CD4-positive, alpha-beta T cell treated with Interleukin-17A for 1 hour (primary cell): ENCODE measurements at regions not wholly inside any gene's neighbourhood (a gene's known extent, or its start where the extent isn't known, plus 50 kb on each side); places are given as distances from the start of the nearest gene placed in this dataset.

Experiments
- DNase-seq: peaks from one replicate; pipeline ENCODE4 v3.0.0-alpha.2; 2020

DNA sequence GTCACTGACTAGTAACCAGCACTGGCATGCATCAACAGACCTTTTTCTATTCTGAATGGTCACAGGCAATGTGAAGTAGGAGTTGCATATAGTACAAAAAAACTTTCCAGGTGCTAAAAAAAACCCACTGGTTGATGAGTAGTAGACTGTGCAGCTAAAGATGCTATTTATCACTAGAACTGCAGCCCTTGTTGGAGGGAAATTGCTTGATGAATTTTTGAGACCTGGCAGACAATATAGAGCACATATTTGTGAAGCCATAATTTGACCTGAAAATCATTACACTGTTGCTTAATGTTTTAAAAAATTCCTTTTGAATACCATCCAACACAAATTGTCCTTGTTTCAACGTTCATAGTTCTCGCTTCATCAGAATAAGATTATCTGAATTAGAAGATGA is 441.0 kb downstream of the KLF12 start:
- DNase-seq, result no peak

DNA sequence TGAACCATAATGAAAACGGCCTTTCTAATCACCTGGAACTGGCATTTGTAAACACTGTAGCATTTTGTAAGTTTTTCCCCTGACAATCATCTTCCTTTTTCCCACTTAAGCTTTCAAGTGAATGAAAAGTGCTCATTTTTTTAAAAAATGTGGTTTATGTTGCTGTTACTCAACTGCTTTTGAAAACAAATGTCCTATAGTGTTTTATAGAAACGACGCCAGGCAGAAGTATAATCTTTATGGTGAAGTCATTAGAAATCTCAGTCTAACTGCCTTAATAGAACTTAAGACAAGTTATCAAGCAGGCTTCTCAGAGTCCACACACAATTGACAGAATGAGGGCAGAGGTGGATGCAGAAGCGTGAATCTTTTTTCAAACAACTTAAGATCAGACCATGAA is 442.3 kb downstream of the KLF12 start:
- DNase-seq, result no peak

DNA sequence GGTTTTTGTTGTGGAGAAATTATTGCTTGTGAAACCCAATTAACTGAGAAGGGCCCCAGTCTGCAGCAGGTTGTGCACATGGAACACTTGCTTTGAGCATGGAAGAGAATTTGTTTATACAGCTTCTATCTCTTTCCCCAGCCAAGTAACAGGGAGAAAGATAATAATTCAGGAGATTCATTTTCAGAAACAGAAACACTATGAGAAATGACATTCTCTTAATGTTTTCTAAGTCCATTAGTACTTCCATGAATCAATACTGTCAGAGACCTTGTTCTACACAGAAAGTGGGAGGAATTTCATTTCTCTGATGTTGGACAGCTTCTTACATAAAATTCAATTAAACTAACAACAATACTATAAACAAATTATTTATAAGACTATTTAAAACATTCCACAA is 446.3 kb downstream of the KLF12 start:
- DNase-seq, result no peak

DNA sequence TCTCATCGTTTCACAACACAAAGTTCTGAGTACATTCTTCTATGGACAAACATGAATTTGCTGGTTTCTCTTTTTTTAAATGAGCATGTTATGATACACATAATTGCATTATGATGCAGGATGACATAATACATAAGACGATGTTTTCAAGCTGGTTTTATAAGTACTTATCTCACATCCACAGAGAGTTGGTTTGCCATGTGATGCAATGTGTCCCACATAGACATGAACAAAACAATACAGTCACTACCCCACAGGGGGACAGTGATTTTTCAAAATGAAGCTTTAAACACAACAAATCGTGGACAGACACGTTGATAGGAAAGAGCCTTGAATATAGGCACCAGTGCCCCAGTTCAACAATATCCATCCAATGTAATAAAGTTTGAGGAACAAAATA is 447.1 kb downstream of the KLF12 start:
- no peak for DNase-seq

DNA sequence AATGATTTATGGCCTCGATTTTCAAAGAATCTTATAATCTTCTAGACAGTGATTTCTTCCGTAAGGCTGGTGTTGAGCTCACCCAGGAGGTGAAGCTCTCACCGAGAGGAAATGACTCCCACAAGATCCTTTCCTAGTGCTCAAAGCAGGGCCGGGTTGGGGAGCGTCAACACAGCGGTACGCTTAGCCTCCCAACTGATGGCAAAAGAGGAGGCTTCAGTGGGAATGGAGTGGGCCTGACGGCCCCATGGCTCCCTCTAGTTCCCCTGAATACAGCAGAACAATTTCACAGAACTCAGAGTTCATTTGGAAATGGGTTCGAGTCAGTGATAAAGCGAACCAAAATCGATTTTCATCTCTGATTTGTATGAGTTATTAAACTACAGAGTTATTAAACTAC is 449.5 kb downstream of the KLF12 start:
- DNase-seq, result no peak

DNA sequence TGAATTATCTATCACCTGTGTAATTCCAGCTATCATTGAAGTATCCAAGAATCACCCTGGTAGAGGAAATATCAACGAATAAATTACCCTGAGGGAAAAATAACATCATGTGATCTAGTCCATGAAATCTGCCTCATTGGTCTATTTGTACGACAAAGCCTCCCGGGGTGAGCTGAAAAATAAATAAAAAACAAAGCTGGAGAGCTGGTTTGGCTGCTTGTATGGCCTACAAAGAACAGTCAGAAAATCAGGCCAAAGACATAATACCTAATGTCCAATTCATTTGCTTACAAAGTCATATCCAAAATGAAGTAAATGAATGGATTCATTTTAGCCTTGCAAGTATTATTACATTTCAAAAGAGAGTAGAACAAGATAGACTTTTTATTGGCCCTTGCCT is 449.9 kb downstream of the KLF12 start:
- no peak for DNase-seq

DNA sequence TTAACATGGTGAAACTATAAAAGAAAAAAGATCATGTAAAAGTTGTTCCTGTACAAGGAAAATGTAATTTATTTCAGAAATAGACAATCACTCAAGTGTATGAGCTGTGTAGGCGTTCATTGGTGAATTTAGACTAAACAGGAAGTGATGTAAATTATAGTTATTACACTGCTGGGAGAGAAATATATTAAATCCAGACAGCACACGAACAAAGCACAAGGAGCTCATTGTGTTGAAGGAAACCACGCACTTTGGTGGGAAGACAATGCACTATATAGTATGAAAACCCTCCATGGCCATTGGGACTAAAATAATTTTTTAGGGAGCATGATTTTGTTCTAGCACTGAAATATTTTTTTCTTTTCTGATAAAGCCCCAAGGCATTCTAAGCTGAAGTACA is 450.5 kb downstream of the KLF12 start:
- DNase-seq, result no peak

DNA sequence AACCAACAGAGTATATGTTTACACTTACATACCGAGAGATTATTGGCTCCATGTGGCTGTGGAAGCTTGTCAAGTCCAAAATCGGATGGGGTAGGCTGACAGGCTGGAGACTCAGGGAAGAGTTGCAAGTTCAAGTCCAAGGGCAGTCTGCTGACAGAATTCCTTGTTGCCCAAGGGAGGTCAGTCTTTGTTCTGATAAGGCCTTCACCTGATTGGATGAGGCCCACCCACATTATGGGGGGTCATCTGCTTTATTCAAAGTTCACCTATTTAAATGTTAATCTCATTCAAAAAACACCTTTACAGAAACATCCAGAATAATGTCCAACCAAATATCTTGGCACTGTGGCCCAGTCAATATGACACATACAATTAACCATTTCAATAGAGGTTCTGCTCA is 452.4 kb downstream of the KLF12 start:
- DNase-seq, result no peak

DNA sequence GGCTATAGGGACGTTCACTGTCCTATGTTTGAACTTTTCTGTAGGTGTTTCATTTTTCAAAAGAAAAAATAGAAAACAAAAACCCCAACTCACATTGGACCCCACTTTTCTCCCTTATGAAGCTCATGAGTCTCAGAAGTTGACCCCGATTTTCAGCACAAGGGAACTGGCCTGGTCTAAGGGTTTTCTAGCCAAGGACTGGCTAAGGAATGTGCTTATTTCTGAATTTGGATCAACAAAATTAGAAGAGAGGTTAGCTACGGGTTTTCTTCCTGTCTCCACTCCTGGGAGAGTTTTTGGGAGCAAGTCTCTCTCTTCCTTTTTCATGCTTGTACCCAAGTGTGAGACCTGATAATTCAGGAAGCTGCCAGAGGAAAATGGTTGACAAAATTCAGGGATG is 453.2 kb downstream of the KLF12 start:
- DNase-seq, result no peak

DNA sequence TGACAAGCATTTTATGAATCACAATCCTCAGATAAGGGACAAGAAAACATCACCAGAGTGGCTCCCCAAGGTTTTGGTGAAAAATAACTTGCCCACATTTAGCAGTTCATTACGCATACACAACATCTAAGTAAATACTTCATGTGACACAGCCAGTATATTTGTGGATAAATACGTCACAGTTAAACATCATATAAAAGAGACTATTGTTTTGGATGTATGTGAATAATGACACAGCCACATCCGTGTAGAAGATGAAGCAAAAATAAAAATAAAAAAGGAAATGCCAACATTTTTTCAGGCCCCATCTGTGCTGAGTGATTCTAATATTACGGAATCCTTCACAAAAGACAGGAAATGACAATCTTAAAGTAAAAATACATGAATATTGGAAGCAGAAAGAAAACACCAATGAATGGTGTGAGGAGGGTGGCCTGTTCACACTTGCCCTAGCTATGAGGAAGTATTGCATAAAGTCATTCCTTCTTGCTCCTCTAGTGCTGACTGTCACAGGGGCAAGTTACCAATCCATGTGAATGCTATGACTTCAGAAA is 457.1 kb downstream of the KLF12 start:
- DNase-seq, result no peak

DNA sequence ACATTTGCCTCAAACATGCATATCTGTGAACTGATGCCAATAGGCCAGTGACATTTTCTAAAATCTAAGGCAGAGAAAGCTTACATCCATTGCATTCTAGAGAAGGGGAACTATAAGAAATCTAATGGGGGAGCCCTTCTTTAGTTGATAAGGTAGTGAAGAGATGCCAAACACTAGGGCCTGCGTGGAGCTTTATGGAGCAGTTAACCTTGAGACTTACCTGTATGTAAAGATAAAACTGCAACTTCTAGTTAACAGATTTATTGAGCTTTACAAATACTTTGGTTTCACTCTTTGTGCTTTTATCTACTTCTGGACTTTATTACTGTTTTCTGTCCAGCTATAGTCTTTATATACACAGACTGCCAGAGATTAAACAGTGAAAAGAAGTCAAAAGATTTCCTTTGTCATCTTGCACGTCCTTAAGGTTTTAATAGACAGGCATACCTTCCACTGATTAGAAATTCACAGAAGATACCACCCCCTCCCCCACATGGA is 457.6 kb downstream of the KLF12 start:
- no peak for DNase-seq

DNA sequence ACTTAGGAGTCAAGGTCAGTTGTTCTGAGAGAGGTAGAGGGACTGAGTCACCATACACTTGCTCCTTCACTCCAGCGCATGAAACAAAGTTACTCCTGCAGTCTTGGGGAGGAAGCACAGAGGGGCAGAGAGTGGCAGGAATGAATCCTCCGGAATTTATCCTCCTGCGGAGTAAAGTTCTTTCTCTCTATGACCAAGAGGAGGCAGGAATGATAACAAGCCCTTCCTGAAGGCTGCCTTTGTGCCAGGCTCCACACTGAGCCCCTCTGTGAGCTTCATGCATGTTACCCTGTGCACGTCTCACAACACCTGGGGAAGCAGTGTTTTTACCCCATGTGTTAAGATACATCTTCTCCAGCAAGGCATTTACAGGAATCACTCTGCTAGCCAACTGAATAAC is 458.4 kb downstream of the KLF12 start:
- no peak for DNase-seq

DNA sequence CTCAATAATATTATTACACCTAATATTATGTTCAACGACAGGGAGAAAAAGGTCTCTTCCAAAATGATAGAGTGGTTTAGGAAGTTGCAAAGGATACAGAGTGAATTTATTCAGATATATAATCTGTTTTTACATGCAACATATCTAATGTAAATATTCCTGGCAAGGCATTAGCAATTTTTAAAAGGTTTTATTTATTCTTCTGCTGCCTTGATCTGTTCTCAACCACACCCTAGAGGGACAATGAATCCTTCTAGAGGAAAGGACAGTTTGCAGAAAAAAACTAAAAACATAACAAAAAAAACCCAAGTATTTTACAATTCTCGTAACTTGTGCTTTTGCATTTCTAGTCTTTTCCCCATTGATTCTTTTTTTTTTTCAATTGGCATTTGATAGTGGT is 459.6 kb downstream of the KLF12 start:
- no peak for DNase-seq

DNA sequence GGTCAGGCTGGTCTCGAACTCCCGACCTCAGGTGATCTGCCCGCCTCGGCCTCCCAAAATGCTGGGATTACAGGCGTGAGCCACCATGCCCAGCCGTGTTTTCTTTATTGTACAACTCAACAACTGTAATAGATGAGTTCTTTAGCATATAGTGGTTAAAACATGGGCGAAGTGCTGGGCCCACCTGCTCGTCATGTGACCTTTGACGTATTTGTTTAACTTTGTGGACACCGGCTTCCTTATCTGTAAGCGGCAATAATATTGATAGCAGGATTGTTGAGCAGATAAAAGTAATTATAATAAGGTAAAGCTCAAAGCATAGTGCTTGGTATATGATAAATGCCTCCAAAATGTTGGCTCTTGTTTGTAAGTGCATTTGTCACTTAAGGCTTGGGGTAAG is 460.3 kb downstream of the KLF12 start:
- DNase-seq, result no peak

DNA sequence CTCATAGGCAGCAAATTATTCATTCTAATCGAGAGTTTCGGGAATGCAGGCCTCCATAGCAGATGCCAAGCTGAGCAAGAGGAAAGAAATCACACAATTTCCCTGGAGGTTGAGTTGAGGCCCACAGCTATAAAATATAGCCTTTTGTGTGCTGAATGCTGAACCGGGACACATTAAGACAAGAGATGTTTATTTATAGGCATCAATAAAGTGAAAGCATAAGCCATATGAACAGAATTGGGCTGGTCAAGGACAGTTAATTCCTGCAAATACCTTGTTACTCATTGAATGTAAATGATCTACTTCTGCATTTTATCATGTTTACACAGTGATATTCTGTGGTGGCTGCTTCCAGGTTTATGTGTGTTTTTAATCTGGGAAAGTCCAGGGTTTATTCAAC is 461.7 kb downstream of the KLF12 start:
- no peak for DNase-seq

DNA sequence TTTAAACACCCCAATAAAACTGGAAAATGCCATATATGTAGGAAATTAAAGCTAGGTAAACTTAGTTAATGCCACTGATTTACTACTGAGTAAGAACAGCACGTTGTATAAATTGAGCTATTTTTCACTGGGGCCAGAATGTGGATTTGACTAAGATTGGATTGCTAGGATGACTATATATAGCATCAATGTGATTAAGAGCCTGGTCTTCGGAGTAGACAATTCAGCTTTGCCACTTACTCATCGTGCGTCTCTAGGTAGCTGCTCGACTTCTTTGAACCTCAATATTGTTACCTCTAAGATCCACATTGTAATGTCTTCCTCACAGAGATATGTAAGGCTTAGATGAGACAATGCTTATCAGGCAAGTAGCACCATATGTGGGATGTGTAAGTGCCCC is 462.5 kb downstream of the KLF12 start:
- DNase-seq, result no peak

DNA sequence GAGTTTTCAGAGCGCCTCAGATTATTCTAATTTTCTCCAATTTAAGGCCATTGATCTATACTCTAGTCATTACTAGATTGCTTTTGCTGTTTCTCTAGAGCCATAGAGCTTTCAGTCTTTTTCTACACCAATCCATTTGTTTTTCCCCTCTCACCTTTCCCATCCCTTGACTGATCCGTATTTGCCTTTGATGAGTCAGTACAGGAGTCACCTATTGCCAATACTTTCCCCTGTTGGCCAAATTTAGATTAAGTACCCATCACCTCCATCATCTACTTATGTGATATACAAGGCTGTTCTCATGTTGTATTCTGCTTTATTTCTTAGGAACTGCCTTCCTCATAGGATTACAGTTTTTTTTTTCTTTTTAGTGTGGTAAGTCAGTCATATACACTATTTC is 463.2 kb downstream of the KLF12 start:
- DNase-seq, result no peak

DNA sequence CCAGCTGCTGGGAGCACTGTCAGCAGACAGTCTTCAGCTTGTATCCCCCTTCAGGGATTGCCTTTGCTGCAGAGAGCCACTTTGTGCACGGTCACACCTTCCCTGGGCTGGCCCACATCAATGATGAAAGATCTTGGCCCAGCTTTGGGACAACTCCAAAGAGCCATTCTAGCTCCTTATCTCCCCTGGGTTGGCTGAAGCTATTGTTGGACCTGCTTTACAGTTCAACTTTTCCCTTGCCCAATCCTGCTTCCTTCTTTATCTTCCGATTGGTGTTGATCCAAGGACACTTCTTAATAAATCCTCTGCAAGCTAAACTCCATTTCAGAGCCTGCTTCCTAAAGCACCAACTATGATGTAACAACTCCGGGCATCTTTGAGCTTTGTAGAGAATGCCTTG is 466.4 kb downstream of the KLF12 start:
- DNase-seq, result no peak

DNA sequence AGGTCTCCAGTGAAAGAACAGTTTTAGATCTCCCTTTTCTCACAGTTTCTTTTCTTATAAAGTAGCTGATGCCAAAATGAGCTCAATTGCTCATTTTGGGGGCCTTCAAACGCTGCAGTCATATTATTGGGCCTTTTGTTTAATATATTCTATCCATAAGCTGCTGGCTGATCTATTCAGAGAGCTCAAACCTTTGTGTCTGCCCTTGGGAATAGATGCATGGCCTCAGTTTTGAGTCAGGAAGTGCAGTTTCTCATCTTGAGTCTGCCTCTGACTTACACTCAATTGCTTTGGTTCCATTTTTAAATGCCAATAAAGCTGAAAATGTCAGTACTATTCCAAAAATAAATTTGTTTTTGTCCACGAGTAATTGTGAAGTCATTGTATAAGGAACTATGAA is 468.9 kb downstream of the KLF12 start:
- DNase-seq, result no peak

DNA sequence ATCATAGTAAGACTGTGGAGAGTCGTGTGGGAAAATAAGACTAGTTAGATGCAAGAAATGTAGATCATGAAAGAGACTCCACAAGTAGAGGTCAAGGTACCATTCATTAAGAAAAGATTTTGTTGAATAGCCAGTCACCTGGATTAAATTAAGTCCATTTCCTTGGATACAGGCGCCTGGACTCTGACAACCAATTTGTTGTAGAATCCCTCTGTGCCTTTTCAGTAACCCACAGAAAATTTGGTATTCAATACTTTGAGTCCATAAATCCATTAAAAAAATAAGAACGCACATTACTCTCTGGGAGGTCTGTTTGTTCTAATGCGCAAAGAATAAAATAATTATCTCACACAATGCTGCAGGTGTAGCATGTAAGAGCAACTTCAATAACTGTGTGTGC is 469.4 kb downstream of the KLF12 start:
- no peak for DNase-seq

DNA sequence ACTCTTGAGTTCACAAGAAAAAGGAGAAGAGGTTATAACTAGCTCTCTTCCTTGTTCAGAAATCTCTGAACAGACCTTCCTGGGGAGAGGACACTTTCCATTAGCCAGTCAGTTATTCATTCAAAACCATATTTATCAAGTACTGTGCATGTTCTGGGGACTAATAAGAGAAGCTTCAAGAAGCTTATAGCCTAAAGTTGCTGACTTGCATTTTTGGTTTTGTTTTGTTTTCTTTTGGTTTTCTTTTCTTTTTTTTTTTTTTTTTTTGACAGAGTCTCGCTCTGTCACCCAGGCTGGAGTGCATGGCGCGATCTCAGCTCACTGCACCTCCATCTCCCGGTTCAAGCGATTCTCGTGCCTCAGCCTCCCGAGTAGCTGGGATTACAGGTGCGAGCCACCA is 471.4 kb downstream of the KLF12 start:
- no peak for DNase-seq

DNA sequence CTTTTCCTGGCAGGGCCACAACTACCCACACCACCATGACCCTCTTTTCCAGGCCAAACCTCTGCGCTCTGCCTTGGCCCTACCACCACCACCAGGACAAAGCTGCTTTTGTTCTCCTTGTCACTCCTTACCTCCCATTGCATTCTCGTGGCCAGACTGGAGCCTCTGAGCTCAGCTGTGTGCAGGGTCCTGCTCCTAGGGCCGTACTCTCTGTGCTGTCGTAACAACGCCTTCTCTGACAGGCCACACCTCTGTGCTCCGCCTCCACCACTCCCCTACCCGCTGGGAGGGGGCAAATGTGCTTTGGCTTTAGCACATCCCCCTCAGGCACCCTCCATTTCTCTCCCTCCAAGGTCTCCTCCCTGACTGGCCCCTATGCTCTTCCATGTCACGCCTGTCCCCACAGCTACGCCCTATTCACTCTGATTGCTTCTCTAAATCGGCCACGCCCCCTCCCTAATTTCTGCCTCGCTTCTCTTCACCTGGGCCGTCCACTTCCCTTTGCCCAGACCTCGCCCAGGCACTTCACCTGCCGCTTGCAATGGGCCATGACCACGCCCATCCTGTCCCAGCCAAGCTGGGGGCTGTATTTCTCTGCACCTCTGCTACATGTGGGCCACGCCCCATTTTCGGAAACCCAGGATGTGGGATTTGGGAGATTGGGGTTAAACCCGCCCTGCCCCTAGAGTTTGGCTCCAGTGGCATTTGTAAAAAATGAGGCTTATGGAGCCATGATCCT is 472.3 kb downstream of the KLF12 start:
- no peak for DNase-seq

DNA sequence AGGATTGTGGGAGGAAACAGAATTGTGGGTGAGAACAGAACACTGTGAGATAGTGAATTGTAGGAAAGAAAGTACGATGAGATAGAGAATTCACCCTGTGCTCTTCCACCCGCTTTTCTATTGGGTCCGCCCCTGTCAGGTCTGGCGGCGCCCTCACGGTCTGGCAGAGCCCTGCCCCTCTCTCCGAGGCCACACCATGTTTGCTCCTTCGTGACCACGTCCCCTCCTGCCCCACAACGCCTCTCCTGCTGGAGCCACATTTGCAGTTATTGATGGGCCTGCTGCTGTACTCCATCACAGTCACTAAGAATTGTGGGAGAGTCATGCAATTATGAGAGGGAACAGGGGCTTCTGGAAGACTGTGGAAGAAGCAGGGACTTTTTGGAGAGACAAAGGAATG is 473.1 kb downstream of the KLF12 start:
- DNase-seq, result no peak

DNA sequence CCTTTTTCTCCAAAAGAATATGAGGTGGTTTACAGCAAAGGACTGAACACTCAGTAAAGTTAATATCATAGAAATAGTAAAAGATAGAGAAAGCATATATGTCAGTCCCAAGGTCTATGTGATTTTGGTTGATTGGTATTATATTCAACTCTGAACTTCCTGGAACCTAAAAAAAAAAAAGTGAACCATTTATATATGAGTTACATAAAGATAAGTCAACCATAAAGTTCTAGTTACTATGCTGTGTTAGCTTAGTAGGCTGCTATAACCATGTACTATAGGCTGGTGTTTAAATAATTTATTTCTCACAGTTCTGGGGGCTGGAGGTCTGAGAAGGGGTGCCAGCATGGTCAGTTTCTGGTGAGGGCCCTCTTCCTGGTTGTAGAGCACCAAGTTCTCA is 475.6 kb downstream of the KLF12 start:
- DNase-seq, result no peak
